SK-N-MC (cell line): ENCODE measurements at regions not wholly inside any gene's neighbourhood (a gene's known extent, or its start where the extent isn't known, plus 50 kb on each side); places are given as distances from the start of the nearest gene placed in this dataset.

Experiments used
- EZH2 ChIP-seq: fragments of 200-600 bp; sonication (generic); IDR thresholded peaks from one replicate; pipeline ENCODE4 v1.6.1; 2017; ENCODE audit warnings: antibody characterized with exemption
- FOXP2 ChIP-seq: optimal IDR thresholded peaks from 2 replicates; pipeline ENCODE3; 2011; ENCODE audit warnings: mild to moderate bottlenecking, moderate library complexity; ENCODE audit not compliant: insufficient read depth; ENCODE audit errors: extremely low read length, control extremely low read depth
- POLR2AphosphoS5 ChIP-seq: IDR thresholded peaks from 2 replicates; pipeline ENCODE4 v1.6.1; 2012; ENCODE audit warnings: mild to moderate bottlenecking, low read depth, low read length, borderline replicate concordance

- no peak for TF ChIP-seq EZH2
- TF ChIP-seq POLR2AphosphoS5 = no peak; the same call in 1 of the 2 replicates
- TF ChIP-seq FOXP2 = no peak
These were observed 64.4 kb downstream of the NUDT12 start for GRCh38 chr5:103498211-103498610.
